ENCODE measurements at regions not wholly inside any gene's neighbourhood (a gene's known extent, or its start where the extent isn't known, plus 50 kb on each side); places are given as distances from the start of the nearest gene placed in this dataset.

- no peaks in the 10 kb centered on the region for H3K79me2 ChIP-seq (ENCODE audit: insufficient read depth, low read depth)
- no peak overlapping the region for H3K4me2 ChIP-seq
- no peak overlapping the region for H3K27ac ChIP-seq
- no peaks in the 10 kb centered on the region for H3K27me3 ChIP-seq (ENCODE audit: insufficient read depth, low read depth)
- no peaks in the 10 kb centered on the region for H4K20me1 ChIP-seq (ENCODE audit: insufficient read depth)
- H2AFZ ChIP-seq (ENCODE audit: low read depth): no peak overlapping the region
- H3K36me3 ChIP-seq (ENCODE audit: insufficient read depth): no peaks in the 10 kb centered on the region
- H3K9ac ChIP-seq: no peak overlapping the region
- no peaks in the 10 kb centered on the region for H3K4me1 ChIP-seq (ENCODE audit: low read depth, poor library complexity, severe bottlenecking)
- TF ChIP-seq, protein P1, sequence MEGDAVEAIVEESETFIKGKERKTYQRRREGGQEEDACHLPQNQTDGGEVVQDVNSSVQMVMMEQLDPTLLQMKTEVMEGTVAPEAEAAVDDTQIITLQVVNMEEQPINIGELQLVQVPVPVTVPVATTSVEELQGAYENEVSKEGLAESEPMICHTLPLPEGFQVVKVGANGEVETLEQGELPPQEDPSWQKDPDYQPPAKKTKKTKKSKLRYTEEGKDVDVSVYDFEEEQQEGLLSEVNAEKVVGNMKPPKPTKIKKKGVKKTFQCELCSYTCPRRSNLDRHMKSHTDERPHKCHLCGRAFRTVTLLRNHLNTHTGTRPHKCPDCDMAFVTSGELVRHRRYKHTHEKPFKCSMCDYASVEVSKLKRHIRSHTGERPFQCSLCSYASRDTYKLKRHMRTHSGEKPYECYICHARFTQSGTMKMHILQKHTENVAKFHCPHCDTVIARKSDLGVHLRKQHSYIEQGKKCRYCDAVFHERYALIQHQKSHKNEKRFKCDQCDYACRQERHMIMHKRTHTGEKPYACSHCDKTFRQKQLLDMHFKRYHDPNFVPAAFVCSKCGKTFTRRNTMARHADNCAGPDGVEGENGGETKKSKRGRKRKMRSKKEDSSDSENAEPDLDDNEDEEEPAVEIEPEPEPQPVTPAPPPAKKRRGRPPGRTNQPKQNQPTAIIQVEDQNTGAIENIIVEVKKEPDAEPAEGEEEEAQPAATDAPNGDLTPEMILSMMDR (conservative IDR thresholded peaks at IDR 0.05; ENCODE audit: low read depth, low read length): no peak
- H3K4me3 ChIP-seq (IDR thresholded peaks at IDR 0.05; ENCODE audit: insufficient read depth, low read depth, low read length): no peak overlapping the region
These were observed 341.8 kb downstream of the TCERG1L start for GRCh38 chr10:130969700-130970099.

- Histone ChIP-seq H3K79me2 (ENCODE audit: insufficient read depth, low read depth) (no peaks in the 10 kb centered on the region), H2AFZ (ENCODE audit: low read depth) (no peak overlapping the region), H3K9ac (no peak overlapping the region), H3K27ac (no peak overlapping the region), H3K4me3 (IDR thresholded peaks at IDR 0.05; ENCODE audit: insufficient read depth, low read depth, low read length) (no peak overlapping the region), H3K4me2 (no peak overlapping the region), H3K4me1 (ENCODE audit: low read depth, poor library complexity, severe bottlenecking) (no peaks in the 10 kb centered on the region), H3K27me3 (ENCODE audit: insufficient read depth, low read depth) (no peaks in the 10 kb centered on the region), H4K20me1 (ENCODE audit: insufficient read depth) (no peaks in the 10 kb centered on the region), H3K36me3 (ENCODE audit: insufficient read depth) (no peaks in the 10 kb centered on the region)
- TF ChIP-seq, protein P1 (conservative IDR thresholded peaks at IDR 0.05; ENCODE audit: low read depth, low read length): no peak
These were observed 341.0 kb downstream of the TCERG1L start for GRCh38 chr10:130970341-130971122.

DNA sequence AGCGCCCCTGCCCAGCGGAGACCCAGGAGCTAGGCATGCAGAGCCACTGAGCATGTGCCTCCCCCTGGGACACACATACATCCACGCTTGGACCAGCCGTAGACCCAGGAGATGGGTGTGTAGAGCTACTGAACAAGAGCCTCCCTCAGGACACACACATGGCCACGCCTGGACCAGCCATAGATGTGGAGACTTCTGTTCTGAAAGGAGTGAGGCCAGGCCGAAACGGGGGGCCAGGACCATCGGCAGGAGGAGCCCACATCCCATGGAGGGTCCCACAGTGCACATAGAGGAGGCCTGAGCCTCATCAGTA, 340.4 kb downstream of the TCERG1L start:
- no peaks in the 10 kb centered on the region for H3K4me1 ChIP-seq (ENCODE audit: low read depth, poor library complexity, severe bottlenecking)

DNA sequence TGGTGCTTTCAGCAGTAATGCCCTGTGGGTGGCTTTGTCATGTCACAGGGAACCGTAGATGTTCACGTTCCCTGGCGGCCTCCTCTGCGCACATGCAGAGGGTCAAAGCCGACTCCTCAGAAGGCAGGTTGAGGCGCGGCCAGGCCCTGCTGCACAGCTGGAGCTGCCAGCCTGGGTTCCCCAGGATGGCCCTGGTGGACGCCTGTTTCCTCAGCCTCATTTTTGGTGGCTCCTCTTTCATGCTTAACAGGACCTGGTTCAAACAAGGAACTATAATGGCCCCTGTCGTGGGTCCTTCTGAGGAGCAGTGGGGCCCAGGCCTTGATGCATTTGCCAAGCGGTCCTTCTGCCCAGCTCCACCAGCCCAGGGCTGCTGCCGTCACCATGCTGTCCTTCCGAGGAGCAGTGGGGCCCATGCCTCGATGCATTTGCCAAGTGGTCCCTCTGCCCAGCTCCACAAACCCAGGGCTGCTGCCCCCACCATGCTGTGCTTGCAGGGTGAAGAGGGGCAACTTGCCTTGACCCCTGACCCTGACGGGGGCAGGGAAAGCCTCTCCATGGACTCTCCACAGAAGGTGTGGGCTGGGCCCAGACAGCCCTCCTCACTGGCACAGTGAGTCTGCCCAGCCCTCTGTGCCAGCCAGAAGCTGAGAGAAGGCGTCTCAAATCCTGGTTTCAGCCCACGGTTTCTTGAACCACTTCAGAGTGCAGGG, 338.2 kb downstream of the TCERG1L start:
- Histone ChIP-seq H2AFZ (ENCODE audit: low read depth) (no peak overlapping the region), H3K79me2 (ENCODE audit: insufficient read depth, low read depth) (no peaks in the 10 kb centered on the region), H3K4me1 (ENCODE audit: low read depth, poor library complexity, severe bottlenecking) (no peaks in the 10 kb centered on the region), H4K20me1 (ENCODE audit: insufficient read depth) (no peaks in the 10 kb centered on the region), H3K36me3 (ENCODE audit: insufficient read depth) (no peaks in the 10 kb centered on the region), H3K9ac (no peak overlapping the region), H3K27ac (no peak overlapping the region), H3K27me3 (ENCODE audit: insufficient read depth, low read depth) (0 out of 2 replicates have a peak, but pooled peaks cover 2% of the 10 kb centered on the region), H3K4me3 (IDR thresholded peaks at IDR 0.05; ENCODE audit: insufficient read depth, low read depth, low read length) (no peak overlapping the region), H3K4me2 (no peak overlapping the region)
- TF ChIP-seq, protein P1 (conservative IDR thresholded peaks at IDR 0.05; ENCODE audit: low read depth, low read length): no peak

More for the DNA sequence above, 340.4 kb downstream of the TCERG1L start:
- H3K27ac ChIP-seq: no peak overlapping the region
- TF ChIP-seq, protein P1 (conservative IDR thresholded peaks at IDR 0.05; ENCODE audit: low read depth, low read length): no peak
- H2AFZ ChIP-seq (ENCODE audit: low read depth): no peak overlapping the region
- H3K36me3 ChIP-seq (ENCODE audit: insufficient read depth): no peaks in the 10 kb centered on the region
- H3K27me3 ChIP-seq (ENCODE audit: insufficient read depth, low read depth): no peaks in the 10 kb centered on the region
- no peaks in the 10 kb centered on the region for H4K20me1 ChIP-seq (ENCODE audit: insufficient read depth)
- H3K9ac ChIP-seq: no peak overlapping the region
- H3K79me2 ChIP-seq (ENCODE audit: insufficient read depth, low read depth): no peaks in the 10 kb centered on the region
- H3K4me2 ChIP-seq: no peak overlapping the region
- no peak overlapping the region for H3K4me3 ChIP-seq (IDR thresholded peaks at IDR 0.05; ENCODE audit: insufficient read depth, low read depth, low read length)

Measured in KMS-11 (cell line).